SU-DHL-6 (cell line): ENCODE measurements at regions not wholly inside any gene's neighbourhood (a gene's known extent, or its start where the extent isn't known, plus 50 kb on each side); places are given as distances from the start of the nearest gene placed in this dataset.

Experiments
- H2AFZ ChIP-seq: fragments of 200-600 bp; sonication (generic); 2 replicates; pipeline ENCODE4 v1.6.1; 2014; ENCODE audit warnings: low read depth, mild to moderate bottlenecking, moderate library complexity, mixed read lengths, antibody characterized with exemption, low read length; ENCODE audit not compliant: severe bottlenecking
- H3F3A ChIP-seq: fragments of 200-600 bp; shearing (Covaris generic); 2 replicates; pipeline ENCODE4 v1.6.0; 2016; ENCODE audit warnings: antibody characterized with exemption, mild to moderate bottlenecking; ENCODE audit not compliant: insufficient read depth
- H3K27ac ChIP-seq: fragments of 200-600 bp; sonication (generic); 2 replicates; pipeline ENCODE4 v1.5.1; 2016; ENCODE audit warnings: low read depth, mild to moderate bottlenecking, low read length, moderate library complexity, mixed read lengths
- H3K27me3 ChIP-seq: fragments of 200-600 bp; sonication (generic), shearing (Covaris generic); 2 replicates; pipeline ENCODE4 v1.6.0; 2014; ENCODE audit warnings: mild to moderate bottlenecking, low read length
- H3K36me3 ChIP-seq: fragments of 200-600 bp; sonication (generic); 2 replicates; pipeline ENCODE4 v1.6.1; 2014; ENCODE audit warnings: mild to moderate bottlenecking, low read length, mixed read lengths
- H3K4me2 ChIP-seq: fragments of 300-600, 200-600 bp; shearing (Covaris generic), sonication (generic); 2 replicates; pipeline ENCODE4 v1.6.0; 2014; ENCODE audit warnings: low read length, low read depth, mild to moderate bottlenecking; ENCODE audit not compliant: poor library complexity, severe bottlenecking
- H3K4me3 ChIP-seq: fragments of 200-600 bp; sonication (generic); 2 replicates; pipeline ENCODE4 v1.5.1; 2014; ENCODE audit warnings: antibody characterized with exemption, low read length, mild to moderate bottlenecking, mixed read lengths; ENCODE audit not compliant: insufficient read depth, poor library complexity, severe bottlenecking
- H3K79me2 ChIP-seq: fragments of 200-600 bp; sonication (generic); 2 replicates; pipeline ENCODE4 v1.6.1; 2014; ENCODE audit warnings: mild to moderate bottlenecking, low read length, moderate library complexity; ENCODE audit not compliant: insufficient read depth
- H3K9ac ChIP-seq: fragments of 200-600 bp; sonication (generic); 2 replicates; pipeline ENCODE4 v1.7.0; 2014; ENCODE audit warnings: mild to moderate bottlenecking, low read length
- H3K9me2 ChIP-seq: fragments of 200-600 bp; sonication (generic); replicated peaks from 2 replicates; pipeline ENCODE4 v1.6.1; 2014; ENCODE audit warnings: low read length; ENCODE audit not compliant: insufficient read depth
- H3K9me3 ChIP-seq: fragments of 200-600 bp; sonication (generic); 2 replicates; pipeline ENCODE4 v1.6.1; 2014; ENCODE audit warnings: low read length, mixed read lengths; ENCODE audit not compliant: insufficient read depth
- H4K20me1 ChIP-seq: fragments of 200-600 bp; sonication (generic); 2 replicates; pipeline ENCODE4 v1.6.1; 2014; ENCODE audit warnings: low read depth, mild to moderate bottlenecking, antibody characterized with exemption, low read length, moderate library complexity, mixed read lengths
- EZH2phosphoT487 ChIP-seq: fragments of 200-600 bp; sonication (generic), shearing (Covaris generic); conservative IDR thresholded peaks from 2 replicates; pipeline ENCODE4 v1.6.1; 2018; ENCODE audit warnings: mild to moderate bottlenecking, antibody characterized with exemption, low read length, moderate library complexity, mixed read lengths
- TF ChIP-seq, protein P1 (sequence below): fragments of 200-600 bp; sonication (generic); IDR thresholded peaks from one replicate; pipeline ENCODE4 v1.5.1; 2017; ENCODE audit warnings: antibody characterized with exemption, mild to moderate bottlenecking, low read length, moderate library complexity; ENCODE audit not compliant: insufficient read depth, poor library complexity, severe bottlenecking

DNA sequence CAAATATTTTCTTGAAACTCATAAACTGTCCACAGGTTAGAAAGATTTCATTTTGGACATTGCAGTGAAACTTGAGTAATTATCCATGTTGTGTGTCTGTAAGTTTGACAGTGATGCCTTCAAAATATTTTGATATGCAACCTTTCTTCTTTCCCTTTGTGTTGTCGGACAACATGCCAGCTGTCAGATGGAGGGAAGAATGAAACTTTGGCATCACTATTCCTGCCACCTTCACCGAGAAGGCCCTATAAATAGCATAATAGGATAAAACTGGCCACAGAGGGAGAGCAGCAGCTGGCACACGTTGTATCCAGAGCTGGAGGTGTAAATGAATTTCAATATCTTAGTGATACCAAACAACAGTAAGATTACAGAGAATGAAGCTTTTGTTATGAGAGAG is 436.7 kb upstream of the CFAP20DC start:
- Histone ChIP-seq H3K4me2 (no peak overlapping the region), H4K20me1 (no peaks in the 10 kb centered on the region), H3F3A (no peaks in the 10 kb centered on the region), H3K27me3 (no peaks in the 10 kb centered on the region), H3K9me3 (no peaks in the 10 kb centered on the region), H2AFZ (no peak overlapping the region), H3K27ac (no peak overlapping the region), H3K36me3 (no peaks in the 10 kb centered on the region), H3K79me2 (no peaks in the 10 kb centered on the region), H3K9ac (no peak overlapping the region), H3K4me3 (no peak overlapping the region), H3K9me2 (no peaks in the 10 kb centered on the region)
- no peak for TF ChIP-seq EZH2phosphoT487
- TF ChIP-seq, protein P1, sequence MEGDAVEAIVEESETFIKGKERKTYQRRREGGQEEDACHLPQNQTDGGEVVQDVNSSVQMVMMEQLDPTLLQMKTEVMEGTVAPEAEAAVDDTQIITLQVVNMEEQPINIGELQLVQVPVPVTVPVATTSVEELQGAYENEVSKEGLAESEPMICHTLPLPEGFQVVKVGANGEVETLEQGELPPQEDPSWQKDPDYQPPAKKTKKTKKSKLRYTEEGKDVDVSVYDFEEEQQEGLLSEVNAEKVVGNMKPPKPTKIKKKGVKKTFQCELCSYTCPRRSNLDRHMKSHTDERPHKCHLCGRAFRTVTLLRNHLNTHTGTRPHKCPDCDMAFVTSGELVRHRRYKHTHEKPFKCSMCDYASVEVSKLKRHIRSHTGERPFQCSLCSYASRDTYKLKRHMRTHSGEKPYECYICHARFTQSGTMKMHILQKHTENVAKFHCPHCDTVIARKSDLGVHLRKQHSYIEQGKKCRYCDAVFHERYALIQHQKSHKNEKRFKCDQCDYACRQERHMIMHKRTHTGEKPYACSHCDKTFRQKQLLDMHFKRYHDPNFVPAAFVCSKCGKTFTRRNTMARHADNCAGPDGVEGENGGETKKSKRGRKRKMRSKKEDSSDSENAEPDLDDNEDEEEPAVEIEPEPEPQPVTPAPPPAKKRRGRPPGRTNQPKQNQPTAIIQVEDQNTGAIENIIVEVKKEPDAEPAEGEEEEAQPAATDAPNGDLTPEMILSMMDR: no peak

DNA sequence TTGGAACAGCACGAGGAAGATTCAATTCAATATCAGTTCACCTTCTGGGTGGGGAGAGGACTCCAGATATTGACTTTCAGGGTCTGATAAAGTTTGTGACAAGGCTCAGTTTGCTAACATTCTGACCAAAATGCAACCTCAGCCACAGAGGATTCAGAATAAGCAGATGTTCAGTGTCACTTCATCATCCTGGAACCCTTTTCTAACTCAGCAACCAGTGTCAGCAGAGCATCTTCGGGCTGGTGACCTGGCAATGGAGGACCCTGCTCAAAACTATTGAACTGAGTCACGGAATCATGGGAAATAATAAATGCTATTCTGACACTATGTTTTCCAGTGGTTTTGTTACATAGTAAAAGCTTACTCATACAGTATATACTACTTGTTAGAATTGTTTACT is 433.4 kb upstream of the CFAP20DC start:
- no peak overlapping the region for H3K9ac ChIP-seq
- H3F3A ChIP-seq: no peaks in the 10 kb centered on the region
- H3K27me3 ChIP-seq: no peaks in the 10 kb centered on the region
- no peak overlapping the region for H2AFZ ChIP-seq
- no peak overlapping the region for H3K4me2 ChIP-seq
- H4K20me1 ChIP-seq: no peaks in the 10 kb centered on the region
- no peaks in the 10 kb centered on the region for H3K79me2 ChIP-seq
- H3K9me3 ChIP-seq: no peaks in the 10 kb centered on the region
- no peak for TF ChIP-seq EZH2phosphoT487
- TF ChIP-seq, protein P1: no peak
- H3K9me2 ChIP-seq: no peaks in the 10 kb centered on the region
- no peak overlapping the region for H3K27ac ChIP-seq
- H3K4me3 ChIP-seq: no peak overlapping the region
- H3K36me3 ChIP-seq: no peaks in the 10 kb centered on the region

DNA sequence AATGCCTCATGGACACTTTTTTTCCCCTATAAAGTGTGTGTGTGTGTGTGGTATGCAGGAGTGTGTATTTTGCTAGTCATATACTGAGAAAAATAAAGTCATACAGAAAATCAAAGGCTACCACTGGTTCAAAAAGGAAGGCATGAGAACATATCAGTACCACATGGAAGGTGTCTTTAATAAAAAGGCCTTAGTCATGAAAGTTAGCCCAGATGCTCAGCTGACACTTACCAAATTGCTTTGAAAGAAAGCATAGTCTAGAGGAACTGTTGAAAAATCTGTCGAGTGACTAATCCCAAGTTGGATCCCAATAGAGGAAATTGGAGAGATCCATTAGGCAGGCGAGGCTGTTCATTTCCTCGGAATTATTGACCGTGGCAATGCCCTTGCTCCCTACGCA is 432.9 kb upstream of the CFAP20DC start:
- Histone ChIP-seq H4K20me1 (no peaks in the 10 kb centered on the region), H3F3A (no peaks in the 10 kb centered on the region), H3K4me3 (no peak overlapping the region), H3K9me3 (no peaks in the 10 kb centered on the region), H3K4me2 (no peak overlapping the region), H3K9ac (no peak overlapping the region), H2AFZ (no peak overlapping the region), H3K27me3 (no peaks in the 10 kb centered on the region), H3K79me2 (no peaks in the 10 kb centered on the region), H3K36me3 (no peaks in the 10 kb centered on the region), H3K27ac (no peak overlapping the region), H3K9me2 (no peaks in the 10 kb centered on the region)
- no peak for TF ChIP-seq EZH2phosphoT487
- TF ChIP-seq, protein P1: no peak
